Fibroblast of lung (primary cell): ENCODE measurements at regions not wholly inside any gene's neighbourhood (a gene's known extent, or its start where the extent isn't known, plus 50 kb on each side); places are given as distances from the start of the nearest gene placed in this dataset.

Experiments
- EZH2 ChIP-seq: IDR thresholded peaks from 2 replicates; pipeline ENCODE4 v1.5.1; 2012; ENCODE audit warnings: low read length, control low read depth, mild to moderate bottlenecking; ENCODE audit errors: missing control alignments
- TF ChIP-seq, protein P1 (sequence below), 2 donors: IDR thresholded peaks in 1 of 2; conservative IDR thresholded peaks in 1 of 2; 1 replicate in 1 of 2; 2 replicates in 1 of 2; pipeline ENCODE4 v1.5.1; 2011 to 2012; ENCODE audit warnings: low read length in 2 of 2, control low read depth in 1 of 2, inconsistent platforms in 1 of 2, low read depth in 1 of 2, mild to moderate bottlenecking in 1 of 2

DNA sequence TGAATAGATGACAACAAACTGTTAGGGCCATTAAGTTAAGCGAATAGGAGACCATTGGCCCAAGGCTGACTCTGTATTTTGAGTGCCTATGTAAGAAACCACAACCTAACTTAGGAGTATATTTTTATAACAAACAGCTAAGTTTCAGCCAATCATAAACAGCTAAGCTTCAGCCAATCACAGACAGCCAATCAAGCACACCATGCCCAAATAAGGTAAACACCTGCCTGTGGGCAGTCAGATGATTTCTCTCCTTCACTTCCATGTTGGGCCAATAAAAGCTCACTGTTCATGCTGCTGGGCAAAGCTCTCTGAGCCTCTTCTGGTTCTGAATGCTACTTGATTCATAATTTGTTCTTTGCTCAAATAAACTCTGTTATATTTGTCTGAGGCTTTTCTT lies 344.6 kb downstream of the BTG1 start:
- TF ChIP-seq, protein P1, sequence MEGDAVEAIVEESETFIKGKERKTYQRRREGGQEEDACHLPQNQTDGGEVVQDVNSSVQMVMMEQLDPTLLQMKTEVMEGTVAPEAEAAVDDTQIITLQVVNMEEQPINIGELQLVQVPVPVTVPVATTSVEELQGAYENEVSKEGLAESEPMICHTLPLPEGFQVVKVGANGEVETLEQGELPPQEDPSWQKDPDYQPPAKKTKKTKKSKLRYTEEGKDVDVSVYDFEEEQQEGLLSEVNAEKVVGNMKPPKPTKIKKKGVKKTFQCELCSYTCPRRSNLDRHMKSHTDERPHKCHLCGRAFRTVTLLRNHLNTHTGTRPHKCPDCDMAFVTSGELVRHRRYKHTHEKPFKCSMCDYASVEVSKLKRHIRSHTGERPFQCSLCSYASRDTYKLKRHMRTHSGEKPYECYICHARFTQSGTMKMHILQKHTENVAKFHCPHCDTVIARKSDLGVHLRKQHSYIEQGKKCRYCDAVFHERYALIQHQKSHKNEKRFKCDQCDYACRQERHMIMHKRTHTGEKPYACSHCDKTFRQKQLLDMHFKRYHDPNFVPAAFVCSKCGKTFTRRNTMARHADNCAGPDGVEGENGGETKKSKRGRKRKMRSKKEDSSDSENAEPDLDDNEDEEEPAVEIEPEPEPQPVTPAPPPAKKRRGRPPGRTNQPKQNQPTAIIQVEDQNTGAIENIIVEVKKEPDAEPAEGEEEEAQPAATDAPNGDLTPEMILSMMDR (conservative IDR thresholded peaks at IDR 0.05 in 1 of 2, IDR thresholded peaks at IDR 0.05 in 1 of 2; ENCODE audit: low read depth in 1 of 2, low read length in 2 of 2), result no peak
- TF ChIP-seq EZH2, result no peak
